ENCODE measurements at regions not wholly inside any gene's neighbourhood (a gene's known extent, or its start where the extent isn't known, plus 50 kb on each side); places are given as distances from the start of the nearest gene placed in this dataset.

- Mint-ChIP-seq H3K27ac (no peak overlapping the region), H3K4me3 (no peak overlapping the region), H3K4me1 (ENCODE audit: low read depth) (no peaks in the 10 kb centered on the region), H3K36me3 (ENCODE audit: low read depth) (no peaks in the 10 kb centered on the region), H3K27me3 (no peaks in the 10 kb centered on the region), H3K9me3 (peaks cover 8% of the 10 kb centered on the region)
- ChIA-PET CTCF (no interaction called here), POLR2A (no interaction called here)
- DNase-seq (no peak), ATAC-seq (no peak)
- no peak for TF ChIP-seq CTCF (IDR thresholded peaks at IDR 0.05)
- intact Hi-C loops (cut with micrococcal nuclease), result no loop called here
These were observed 955.2 kb downstream of the FSTL5 start for GRCh38 chr4:161208564-161208963.

- Mint-ChIP-seq H3K9me3 (peaks cover 7% of the 10 kb centered on the region), H3K27me3 (no peaks in the 10 kb centered on the region), H3K27ac (no peak overlapping the region), H3K36me3 (ENCODE audit: low read depth) (no peaks in the 10 kb centered on the region), H3K4me3 (no peak overlapping the region), H3K4me1 (ENCODE audit: low read depth) (no peaks in the 10 kb centered on the region)
- ChIA-PET POLR2A (no interaction called here), CTCF (no interaction called here)
- intact Hi-C loops (cut with micrococcal nuclease), result no loop called here
- ATAC-seq, result no peak
- no peak for DNase-seq
- no peak for TF ChIP-seq CTCF (IDR thresholded peaks at IDR 0.05)
These were observed 957.2 kb downstream of the FSTL5 start for GRCh38 chr4:161206528-161207080.

GRCh38 chr4:161203865-161204264, 959.9 kb downstream of the FSTL5 start:
- DNase-seq (no peak), ATAC-seq (no peak)
- no peaks in the 10 kb centered on the region for H3K4me1 Mint-ChIP-seq (ENCODE audit: low read depth)
- peaks cover 9% of the 10 kb centered on the region for H3K9me3 Mint-ChIP-seq
- no peak overlapping the region for H3K4me3 Mint-ChIP-seq
- ChIA-PET POLR2A (no interaction called here), CTCF (no interaction called here)
- H3K27me3 Mint-ChIP-seq, result no peaks in the 10 kb centered on the region
- no peak overlapping the region for H3K27ac Mint-ChIP-seq
- no peak for TF ChIP-seq CTCF (IDR thresholded peaks at IDR 0.05)
- intact Hi-C loops (cut with micrococcal nuclease), result no loop called here
- no peaks in the 10 kb centered on the region for H3K36me3 Mint-ChIP-seq (ENCODE audit: low read depth)

- H3K4me1 Mint-ChIP-seq (ENCODE audit: low read depth), result no peaks in the 10 kb centered on the region
- H3K27ac Mint-ChIP-seq, result no peak overlapping the region
- DNase-seq (no peak), ATAC-seq (no peak)
- no peaks in the 10 kb centered on the region for H3K27me3 Mint-ChIP-seq
- ChIA-PET CTCF (no interaction called here), POLR2A (interaction anchor here (0.6 kb wide), 1 partner anchor 1435 kb away, joined by 4 read pairs; no protein-coding TSS in a partner anchor)
- peaks cover 9% of the 10 kb centered on the region for H3K9me3 Mint-ChIP-seq
- no peak overlapping the region for H3K4me3 Mint-ChIP-seq
- TF ChIP-seq CTCF (IDR thresholded peaks at IDR 0.05), result no peak
- H3K36me3 Mint-ChIP-seq (ENCODE audit: low read depth), result no peaks in the 10 kb centered on the region
- intact Hi-C loops (cut with micrococcal nuclease), result no loop called here
These were observed 965.9 kb downstream of the FSTL5 start for GRCh38 chr4:161197912-161198311.

- intact Hi-C loops (cut with micrococcal nuclease), result no loop called here
- Mint-ChIP-seq H3K36me3 (ENCODE audit: low read depth) (no peaks in the 10 kb centered on the region), H3K27ac (no peak overlapping the region), H3K9me3 (peaks cover 9% of the 10 kb centered on the region), H3K4me3 (no peak overlapping the region), H3K4me1 (ENCODE audit: low read depth) (no peaks in the 10 kb centered on the region), H3K27me3 (no peaks in the 10 kb centered on the region)
- ATAC-seq, result no peak
- ChIA-PET CTCF (no interaction called here), POLR2A (no interaction called here)
- TF ChIP-seq CTCF (IDR thresholded peaks at IDR 0.05), result no peak
- no peak for DNase-seq
These were observed 966.3 kb downstream of the FSTL5 start for GRCh38 chr4:161197474-161197873.
